Endothelial cell of umbilical vein (primary cell): ENCODE measurements at regions not wholly inside any gene's neighbourhood (a gene's known extent, or its start where the extent isn't known, plus 50 kb on each side); places are given as distances from the start of the nearest gene placed in this dataset.

ENCODE experiments used
- BruUV-seq: library from RNA; stranded (reverse); fragments of 400-500 nt; replicated peaks from 2 replicates; lab custom pipeline; 2021; lab: Mats Ljungman, UMichigan
- CTCF ChIA-PET: fragments of 300-600, 350-600 bp; sonication (Branson Sonifier 250); formaldehyde crosslinking; loops from one replicate; lab custom pipeline; 2021; ENCODE audit warnings: antibody characterized with exemption, inconsistent platforms; lab: Charles Lee
- POLR2A ChIA-PET: fragments of 300-600, 350-600 bp; sonication (Branson Sonifier 250); formaldehyde crosslinking; loops from one replicate; lab custom pipeline; 2021; ENCODE audit warnings: antibody characterized with exemption, inconsistent platforms; lab: Charles Lee
- DNase-seq: peaks from one replicate; pipeline ENCODE4 v3.0.0-alpha.2; 2011; ENCODE audit warnings: low read depth, low spot score
- FAIRE-seq: peaks from 2 replicates; lab custom pipeline; 2011; peaks lifted over from hg19 to GRCh38; lab: Jason Lieb, UNC
- H2AFZ ChIP-seq: 2 replicates; pipeline ENCODE4 v1.6.0; 2012; ENCODE audit warnings: low read depth, low read length, control low read depth, inconsistent platforms
- H3K27ac ChIP-seq: 2 replicates; pipeline ENCODE4 v1.5.1; 2011; ENCODE audit warnings: low read depth, mild to moderate bottlenecking, control low read depth, low read length, moderate library complexity; ENCODE audit not compliant: insufficient read depth
- H3K27me3 ChIP-seq, 2 experiments: 2 replicates each; pipeline versions ENCODE4 v1.6.0 to v1.6.1; 2011; ENCODE audit warnings: low read length in 2 of 2, mixed read lengths in 1 of 2; ENCODE audit not compliant: control insufficient read depth in 2 of 2, insufficient read depth in 2 of 2
- H3K36me3 ChIP-seq, 2 experiments: 2 replicates in 1 of 2; 3 replicates in 1 of 2; pipeline ENCODE4 v1.5.1; 2011; ENCODE audit warnings: low read length in 2 of 2, mild to moderate bottlenecking in 1 of 2, moderate library complexity in 1 of 2; ENCODE audit not compliant: control insufficient read depth in 2 of 2, insufficient read depth in 2 of 2; ENCODE audit errors: extremely low read depth in 1 of 2
- H3K4me1 ChIP-seq: 3 replicates; pipeline ENCODE4 v1.5.1; 2011; ENCODE audit warnings: mild to moderate bottlenecking, low read length; ENCODE audit not compliant: control insufficient read depth, insufficient read depth; ENCODE audit errors: extremely low read depth
- H3K4me2 ChIP-seq: 2 replicates; pipeline ENCODE4 v1.6.1; 2011; ENCODE audit warnings: low read length, control low read depth, mixed read lengths; ENCODE audit not compliant: insufficient read depth
- H3K4me3 ChIP-seq, 3 experiments: fragments of 200-600 bp in 1 of 3; sonication (generic), shearing (Covaris generic) in 1 of 3; replicated peaks in 1 of 3; 2 replicates each; pipeline ENCODE4 v1.5.1; 2011 to 2016; ENCODE audit warnings: control low read depth in 3 of 3, low read length in 3 of 3, mild to moderate bottlenecking in 2 of 3, inconsistent platforms in 1 of 3, low read depth in 1 of 3, moderate library complexity in 1 of 3; ENCODE audit not compliant: insufficient read depth in 1 of 3
- H3K79me2 ChIP-seq: 2 replicates; pipeline ENCODE4 v1.6.0; 2012; ENCODE audit warnings: low read length, inconsistent platforms; ENCODE audit not compliant: control insufficient read depth, insufficient read depth
- H3K9ac ChIP-seq: replicated peaks from 2 replicates; pipeline ENCODE3; 2011; ENCODE audit warnings: low read length, control low read depth; ENCODE audit not compliant: insufficient read depth; ENCODE audit errors: extremely low read depth
- H3K9me1 ChIP-seq: replicated peaks from 3 replicates; pipeline ENCODE4 v1.6.0; 2011; ENCODE audit warnings: mild to moderate bottlenecking, low read length; ENCODE audit not compliant: control insufficient read depth, insufficient read depth; ENCODE audit errors: extremely low read depth
- H3K9me3 ChIP-seq: replicated peaks from 2 replicates; pipeline ENCODE4 v1.5.1; 2012; ENCODE audit warnings: low read length, inconsistent platforms; ENCODE audit not compliant: control insufficient read depth, insufficient read depth
- H4K20me1 ChIP-seq: replicated peaks from 2 replicates; pipeline ENCODE3; 2011; ENCODE audit warnings: mild to moderate bottlenecking, low read length; ENCODE audit not compliant: control insufficient read depth, insufficient read depth; ENCODE audit errors: extremely low read depth
- CTCF ChIP-seq, 2 donors: IDR thresholded peaks; 1 replicate in 1 of 2; 2 replicates in 1 of 2; pipeline ENCODE4 v1.5.1; 2011; ENCODE audit warnings: low read length in 2 of 2, mild to moderate bottlenecking in 2 of 2, moderate library complexity in 2 of 2, control low read depth in 1 of 2, inconsistent platforms in 1 of 2, low read depth in 1 of 2; ENCODE audit not compliant: insufficient read depth in 1 of 2; ENCODE audit errors: extremely low read depth in 1 of 2
- EZH2 ChIP-seq: IDR thresholded peaks from 2 replicates; pipeline ENCODE4 v1.6.1; 2012; ENCODE audit warnings: borderline replicate concordance, low read depth, mild to moderate bottlenecking, moderate library complexity, low read length, inconsistent platforms; ENCODE audit not compliant: severe bottlenecking
- FOS ChIP-seq: IDR thresholded peaks from 2 replicates; pipeline ENCODE4 v1.6.1; 2011; ENCODE audit warnings: mild to moderate bottlenecking, low read length, moderate library complexity, borderline replicate concordance; ENCODE audit not compliant: insufficient read depth
- GATA2 ChIP-seq: IDR thresholded peaks from 2 replicates; pipeline ENCODE4 v1.7.0; 2011; ENCODE audit warnings: low read depth, mild to moderate bottlenecking, moderate library complexity, mixed read lengths, low read length; ENCODE audit not compliant: insufficient read length, insufficient read depth
- MAX ChIP-seq: IDR thresholded peaks from 2 replicates; pipeline ENCODE4 v1.6.1; 2011; ENCODE audit not compliant: insufficient read depth, insufficient read length
- MYC ChIP-seq: IDR thresholded peaks from one replicate; pipeline ENCODE4 v1.6.1; 2011; ENCODE audit warnings: mild to moderate bottlenecking, low read depth, low read length
- dilution Hi-C: fragments of 300-500 bp; cut with MboI; formaldehyde crosslinking; loops from one replicate; pipeline ENCODE4 v1.15.0; 2019; ENCODE audit warnings: low sequenced_read_pairs; ENCODE audit not compliant: extremely low pct_ligation_motif_present
- intact Hi-C: fragments of 100-400 bp; cut with micrococcal nuclease; formaldehyde crosslinking; loops from one replicate; pipeline ENCODE4 v1.10.0; 2022

- no peaks in the 10 kb centered on the region for H3K27me3 ChIP-seq
- peaks cover 4% of the 10 kb centered on the region for H3K9me3 ChIP-seq
- no peaks in the 10 kb centered on the region for H3K36me3 ChIP-seq
- ChIA-PET CTCF (no interaction called here), POLR2A (no interaction called here)
- H3K79me2 ChIP-seq: no peaks in the 10 kb centered on the region
- DNase-seq (no peak), FAIRE-seq (no peak)
- H3K27ac ChIP-seq: no peak overlapping the region
- intact Hi-C loops (no loop called here), dilution Hi-C loops (no loop called here)
- no peaks in the 10 kb centered on the region for H4K20me1 ChIP-seq
- no TSS peak for BruUV-seq
- H3K4me1 ChIP-seq: no peaks in the 10 kb centered on the region
- no peak overlapping the region for H3K4me2 ChIP-seq
- H3K9me1 ChIP-seq: no peaks in the 10 kb centered on the region
- H3K9ac ChIP-seq: no peak overlapping the region
- TF ChIP-seq MYC: no peak
- no peak for TF ChIP-seq MAX
- no peak for TF ChIP-seq EZH2
- no peak overlapping the region for H2AFZ ChIP-seq
- H3K4me3 ChIP-seq: no peak overlapping the region
Measured at GRCh38 chr5:10049858-10050455, 199.7 kb downstream of the ATPSCKMT start.

- H3K27me3 ChIP-seq: no peaks in the 10 kb centered on the region
- no peaks in the 10 kb centered on the region for H3K9me1 ChIP-seq
- TF ChIP-seq GATA2 (no peak), FOS (no peak), MAX (no peak), CTCF (IDR thresholded peaks at IDR 0.05; ENCODE audit: extremely low read depth in 1 of 2, insufficient read depth in 1 of 2, low read depth in 1 of 2, low read length in 2 of 2) (no peak)
- no peaks in the 10 kb centered on the region for H4K20me1 ChIP-seq
- H2AFZ ChIP-seq: no peak overlapping the region
- H3K79me2 ChIP-seq: no peaks in the 10 kb centered on the region
- H3K9me3 ChIP-seq: peaks cover 5% of the 10 kb centered on the region
- no peaks in the 10 kb centered on the region for H3K4me1 ChIP-seq
- H3K36me3 ChIP-seq: no peaks in the 10 kb centered on the region
- DNase-seq: no peak
- ChIA-PET CTCF (no interaction called here), POLR2A (no interaction called here)
- intact Hi-C loops (no loop called here), dilution Hi-C loops (no loop called here)
- no peak overlapping the region for H3K27ac ChIP-seq
- no peak overlapping the region for H3K4me2 ChIP-seq
- no TSS peak for BruUV-seq
- no peak overlapping the region for H3K4me3 ChIP-seq
- H3K9ac ChIP-seq: no peak overlapping the region
- no peak for FAIRE-seq
Measured at GRCh38 chr5:10046676-10047075, 203.0 kb downstream of the ATPSCKMT start.
